A549 (cell line): ENCODE measurements at regions not wholly inside any gene's neighbourhood (a gene's known extent, or its start where the extent isn't known, plus 50 kb on each side); places are given as distances from the start of the nearest gene placed in this dataset.

ENCODE experiments used
- ATAC-seq, 2 experiments: fragments of 200-7000 bp in 1 of 2; fragments of >200 bp in 1 of 2; cut with Nextera tagmentation in 1 of 2; cut with Tn5 transposase in 1 of 2; 3 replicates each; pipeline versions ENCODE4 v1.8.0 to v1.9.1; 2018 to 2020; ENCODE audit warnings: mild to moderate bottlenecking in 1 of 2, moderate library complexity in 1 of 2
- CTCF ChIA-PET: fragments of 300-600 bp; sonication (Branson Sonifier 250); formaldehyde crosslinking; extraction: SDS; loops from one replicate; lab custom pipeline; 2021; ENCODE audit warnings: antibody characterized with exemption, inconsistent platforms; lab: Yijun Ruan, JAX
- POLR2A ChIA-PET: fragments of 350-600 bp; formaldehyde crosslinking; extraction: SDS; loops from one replicate; lab custom pipeline; 2021; ENCODE audit warnings: antibody characterized with exemption, inconsistent platforms; lab: Yijun Ruan, JAX
- DNase-seq, 2 experiments: peaks; one replicate each; pipeline versions ENCODE4 v3.0.0 to v3.0.0-alpha.2; 2011 to 2016; ENCODE audit warnings: low read depth in 1 of 2, low spot score in 1 of 2
- FAIRE-seq: peaks from 2 replicates; lab custom pipeline; 2011; peaks lifted over from hg19 to GRCh38; lab: Jason Lieb, UNC
- H3K27ac ChIP-seq, 2 experiments: fragments of >200 bp; sonication (Bioruptor Twin); formaldehyde crosslinking; 3 replicates each; pipeline ENCODE4 v1.5.1; 2016 to 2017
- H3K4me1 ChIP-seq: fragments of >200 bp; sonication (Bioruptor Twin); formaldehyde crosslinking; 3 replicates; pipeline ENCODE4 v1.6.1; 2016
- H3K4me2 ChIP-seq: fragments of >200 bp; sonication (Bioruptor Twin); formaldehyde crosslinking; 3 replicates; pipeline ENCODE4 v1.6.1; 2016
- H3K4me3 ChIP-seq: fragments of >200 bp; sonication (Bioruptor Twin); formaldehyde crosslinking; 3 replicates; pipeline ENCODE4 v1.5.1; 2016
- H3K9me3 ChIP-seq: fragments of >200 bp; sonication (Bioruptor Twin); formaldehyde crosslinking; 3 replicates; pipeline ENCODE4 v1.6.1; 2016
- BHLHE40 ChIP-seq: IDR thresholded peaks from 2 replicates; pipeline ENCODE4 v1.6.1; 2012; ENCODE audit warnings: low read depth, low read length, inconsistent platforms
- CBX8 ChIP-seq: fragments of 200-600 bp; sonication (generic); IDR thresholded peaks from 2 replicates; pipeline ENCODE4 v1.6.1; 2016
- CHD2 ChIP-seq: fragments of 150-350 bp; IDR thresholded peaks from 2 replicates; pipeline ENCODE4 v1.6.1; 2014; ENCODE audit warnings: low read length; ENCODE audit not compliant: partially characterized antibody
- EHMT2 ChIP-seq: fragments of 200-600 bp; sonication (generic); IDR thresholded peaks from 2 replicates; pipeline ENCODE4 v1.6.1; 2016; ENCODE audit warnings: antibody characterized with exemption, low read depth, mild to moderate bottlenecking, moderate library complexity
- ESRRA ChIP-seq: fragments of 150-350 bp; IDR thresholded peaks from 2 replicates; pipeline ENCODE4 v1.6.1; 2014; ENCODE audit warnings: mild to moderate bottlenecking, low read length, borderline replicate concordance
- FOSB ChIP-seq: fragments of 250-450 bp; sonication (Bioruptor Pico); IDR thresholded peaks from 2 replicates; pipeline ENCODE4 v1.5.0; 2020; ENCODE audit warnings: mild to moderate bottlenecking, moderate library complexity
- FOSL2 ChIP-seq, 2 experiments: fragments of 450-650 bp in 1 of 2; fragments of >200 bp in 1 of 2; sonication (Bioruptor Twin) in 1 of 2; formaldehyde crosslinking; IDR thresholded peaks; 2 replicates each; pipeline versions ENCODE4 v1.5.0 to v1.6.1; 2016 to 2020; ENCODE audit warnings: mild to moderate bottlenecking in 1 of 2, moderate library complexity in 1 of 2
- FOXS1 ChIP-seq: fragments of 250-450 bp; sonication (Bioruptor Pico); IDR thresholded peaks from 2 replicates; pipeline ENCODE4 v1.5.0; 2020; ENCODE audit warnings: mild to moderate bottlenecking, moderate library complexity
- HEYL ChIP-seq: fragments of 250-450 bp; sonication (Bioruptor Pico); IDR thresholded peaks from 2 replicates; pipeline ENCODE4 v1.8.0; 2021; ENCODE audit warnings: mild to moderate bottlenecking, moderate library complexity
- HOXA7 ChIP-seq: fragments of 250-450 bp; sonication (Bioruptor Pico); IDR thresholded peaks from 2 replicates; pipeline ENCODE4 v1.5.0; 2020; ENCODE audit warnings: mild to moderate bottlenecking, moderate library complexity
- JUNB ChIP-seq: fragments of >200 bp; sonication (Bioruptor Twin); formaldehyde crosslinking; IDR thresholded peaks from 2 replicates; pipeline ENCODE4 v1.6.1; 2016
- KDM5A ChIP-seq: fragments of 200-600 bp; sonication (generic); IDR thresholded peaks from 2 replicates; pipeline ENCODE4 v1.6.1; 2016; ENCODE audit warnings: antibody characterized with exemption, mild to moderate bottlenecking
- MAFK ChIP-seq: fragments of 450-650 bp; IDR thresholded peaks from 2 replicates; pipeline ENCODE4 v1.6.1; 2014; ENCODE audit not compliant: partially characterized antibody
- NFE2L2 ChIP-seq: fragments of 150-350 bp; conservative IDR thresholded peaks from 2 replicates; pipeline ENCODE4 v1.6.1; 2014; ENCODE audit warnings: low read length
- NPAS2 ChIP-seq: fragments of 250-450 bp; sonication (Bioruptor Pico); IDR thresholded peaks from 2 replicates; pipeline ENCODE4 v1.8.0; 2022; ENCODE audit warnings: mild to moderate bottlenecking, moderate library complexity, borderline replicate concordance
- NR3C1 ChIP-seq: fragments of >200 bp; sonication (Bioruptor Twin); formaldehyde crosslinking; IDR thresholded peaks from 3 replicates; pipeline ENCODE4 v1.6.1; 2017
- PHF8 ChIP-seq: fragments of 200-600 bp; sonication (generic); IDR thresholded peaks from 2 replicates; pipeline ENCODE4 v1.6.1; 2016; ENCODE audit warnings: low read depth, mild to moderate bottlenecking, antibody characterized with exemption, moderate library complexity, borderline replicate concordance
- RAD21 ChIP-seq, 2 experiments: fragments of >200 bp in 1 of 2; sonication (Bioruptor Twin) in 1 of 2; formaldehyde crosslinking in 1 of 2; IDR thresholded peaks in 1 of 2; conservative IDR thresholded peaks in 1 of 2; 2 replicates in 1 of 2; 3 replicates in 1 of 2; pipeline ENCODE4 v1.6.1; 2012 to 2018; ENCODE audit warnings: inconsistent platforms in 1 of 2
- RARB ChIP-seq: fragments of 250-450 bp; sonication (Bioruptor Pico); IDR thresholded peaks from 2 replicates; pipeline ENCODE4 v1.8.0; 2021; ENCODE audit warnings: mild to moderate bottlenecking, moderate library complexity
- SMC3 ChIP-seq: fragments of >200 bp; sonication (Bioruptor Twin); formaldehyde crosslinking; IDR thresholded peaks from 3 replicates; pipeline ENCODE4 v1.6.1; 2018; ENCODE audit warnings: inconsistent platforms
- SREBF2 ChIP-seq: fragments of 450-650 bp; IDR thresholded peaks from 2 replicates; pipeline ENCODE4 v1.6.1; 2014; ENCODE audit warnings: mild to moderate bottlenecking, moderate library complexity
- TP53 ChIP-seq: fragments of 250-450 bp; sonication (Bioruptor Pico); IDR thresholded peaks from 2 replicates; pipeline ENCODE4 v1.5.0; 2021; ENCODE audit warnings: mild to moderate bottlenecking, moderate library complexity
- ZFP36 ChIP-seq: fragments of 450-650 bp; IDR thresholded peaks from 2 replicates; pipeline ENCODE4 v1.6.1; 2014; ENCODE audit warnings: borderline replicate concordance; ENCODE audit not compliant: partially characterized antibody
- ZSCAN20 ChIP-seq: fragments of 250-450 bp; sonication (Bioruptor Pico); IDR thresholded peaks from 2 replicates; pipeline ENCODE4 v1.8.0; 2022; ENCODE audit warnings: mild to moderate bottlenecking, moderate library complexity
- WGBS: methylation state at CpG from one replicate; pipeline ENCODE4 v1.1.6; 2017; ENCODE audit errors: missing lambda C conversion rate; 5-methylcytosine and 5-hydroxymethylcytosine counted together
- TF ChIP-seq, protein P1 (sequence below): fragments of >200 bp; sonication (Bioruptor Twin); formaldehyde crosslinking; IDR thresholded peaks from 3 replicates; pipeline ENCODE4 v1.6.1; 2016
- TF ChIP-seq, protein P2 (sequence below): fragments of 150-350 bp; IDR thresholded peaks from 2 replicates; pipeline ENCODE4 v1.6.1; 2014; ENCODE audit warnings: low read depth, mild to moderate bottlenecking, low read length
- TF ChIP-seq, protein P3 (sequence below): fragments of >200 bp; sonication (Bioruptor Twin); formaldehyde crosslinking; IDR thresholded peaks from 2 replicates; pipeline ENCODE4 v1.6.1; 2016
- TF ChIP-seq, protein P4 (sequence below): IDR thresholded peaks from 2 replicates; pipeline ENCODE4 v1.6.1; 2012

DNA sequence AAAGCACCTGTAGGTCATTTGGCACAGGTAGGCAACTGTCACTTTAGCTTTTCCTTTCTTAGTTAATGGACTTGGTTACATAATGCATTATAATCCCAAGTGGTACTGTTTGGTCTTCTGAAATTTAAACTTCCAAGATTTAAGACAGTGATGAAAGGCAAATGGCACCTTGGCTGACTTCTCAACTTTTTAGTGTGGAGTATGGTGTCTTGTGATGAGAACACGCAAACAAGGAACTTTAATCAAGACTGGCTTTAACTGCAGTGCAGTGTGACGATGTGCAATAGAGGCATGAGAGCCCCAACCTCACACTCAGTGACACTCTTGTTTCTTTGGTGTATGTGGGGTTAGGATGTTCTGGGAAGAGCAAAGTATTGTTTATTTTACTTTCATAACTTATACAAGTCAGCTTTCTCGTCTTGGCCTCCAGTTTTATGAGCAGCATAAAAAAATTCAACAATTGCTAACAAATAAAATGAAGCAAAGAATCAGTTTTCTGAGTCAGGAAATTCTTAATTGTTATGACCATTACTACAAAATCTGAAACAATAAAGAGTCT lies 171.9 kb downstream of the MAD2L1 start:
- H3K4me1 ChIP-seq = no peaks in the 10 kb centered on the region
- H3K4me3 ChIP-seq = no peak overlapping the region
- DNase-seq (no peak), FAIRE-seq (no peak), ATAC-seq (no peak)
- POLR2A ChIA-PET = no interaction called here
- WGBS = 56% methylated on average over 3 of the region's 3 CpGs
- no peak overlapping the region for H3K4me2 ChIP-seq
- H3K9me3 ChIP-seq = no peaks in the 10 kb centered on the region
- no peak overlapping the region for H3K27ac ChIP-seq
- CTCF ChIA-PET = no interaction called here
- no peak for TF ChIP-seq FOXS1 (CRISPR knock-in tag)
- no peak for TF ChIP-seq CHD2
- TF ChIP-seq NPAS2 (CRISPR knock-in tag) = no peak
- TF ChIP-seq, protein P1, sequence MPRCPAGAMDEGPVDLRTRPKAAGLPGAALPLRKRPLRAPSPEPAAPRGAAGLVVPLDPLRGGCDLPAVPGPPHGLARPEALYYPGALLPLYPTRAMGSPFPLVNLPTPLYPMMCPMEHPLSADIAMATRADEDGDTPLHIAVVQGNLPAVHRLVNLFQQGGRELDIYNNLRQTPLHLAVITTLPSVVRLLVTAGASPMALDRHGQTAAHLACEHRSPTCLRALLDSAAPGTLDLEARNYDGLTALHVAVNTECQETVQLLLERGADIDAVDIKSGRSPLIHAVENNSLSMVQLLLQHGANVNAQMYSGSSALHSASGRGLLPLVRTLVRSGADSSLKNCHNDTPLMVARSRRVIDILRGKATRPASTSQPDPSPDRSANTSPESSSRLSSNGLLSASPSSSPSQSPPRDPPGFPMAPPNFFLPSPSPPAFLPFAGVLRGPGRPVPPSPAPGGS = no peak
- TF ChIP-seq MAFK = no peak
- TF ChIP-seq SREBF2 = no peak

DNA sequence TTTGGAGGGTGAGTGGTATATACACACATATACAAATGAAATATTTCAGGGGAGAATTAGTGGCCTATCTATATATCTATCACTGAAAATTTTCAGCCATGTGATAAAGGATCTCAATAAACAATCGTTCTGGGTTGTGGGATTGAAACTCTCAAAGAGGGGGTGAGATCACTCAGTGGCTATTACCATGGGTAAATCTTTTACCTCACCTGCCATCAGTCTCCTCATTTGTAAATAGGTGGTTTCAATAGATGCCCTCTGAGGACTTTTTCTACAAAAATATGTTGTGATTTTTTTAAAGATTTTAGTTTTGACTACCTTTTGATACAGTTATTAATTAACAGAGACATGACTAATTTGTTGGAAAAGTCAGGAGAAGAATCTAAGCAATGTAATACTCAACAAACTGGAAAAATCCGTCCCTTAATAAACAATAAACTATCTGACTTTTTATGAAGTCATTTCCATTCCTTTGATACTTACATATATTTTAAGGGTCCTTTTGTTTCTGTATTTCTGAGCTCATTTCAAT lies 192.8 kb downstream of the MAD2L1 start:
- WGBS = 4% methylated on average over 2 of the region's 2 CpGs
- Histone ChIP-seq H3K9me3 (no peaks in the 10 kb centered on the region), H3K4me3 (no peak overlapping the region), H3K27ac (no peak overlapping the region)
- POLR2A ChIA-PET = no interaction called here
- TF ChIP-seq ESRRA (no peak), RARB (CRISPR knock-in tag) (no peak), MAFK (no peak), PHF8 (no peak), CBX8 (no peak), SMC3 (no peak), JUNB (no peak)
- TF ChIP-seq, protein P1 = no peak
- TF ChIP-seq, all 56 proteins: peak for 0
- no peaks in the 10 kb centered on the region for H3K4me1 ChIP-seq
- FAIRE-seq (no peak), DNase-seq (no peak), ATAC-seq (no peak)
- CTCF ChIA-PET = no interaction called here
- no peak overlapping the region for H3K4me2 ChIP-seq

DNA sequence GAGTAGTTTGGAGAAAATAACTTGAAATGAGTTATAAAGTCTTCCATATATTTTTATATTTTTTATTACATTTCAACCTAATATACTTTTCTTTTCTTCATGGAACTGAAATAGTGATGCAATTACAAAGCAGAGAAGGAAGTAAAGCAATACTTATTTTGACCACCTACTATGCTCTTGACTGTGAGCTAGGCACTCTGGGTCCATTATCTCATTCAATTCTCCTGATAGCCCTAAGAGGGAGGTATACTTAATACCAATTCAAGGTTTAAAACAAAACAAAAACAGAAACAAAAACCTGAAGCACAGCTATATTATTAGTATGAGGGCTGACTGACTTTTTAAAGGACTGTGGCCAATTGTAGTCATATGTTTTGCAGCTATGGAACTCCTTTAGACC lies 193.5 kb downstream of the MAD2L1 start:
- FAIRE-seq (no peak), DNase-seq (no peak), ATAC-seq (no peak)
- H3K4me2 ChIP-seq = no peak overlapping the region
- ChIA-PET POLR2A (no interaction called here), CTCF (interaction anchor here (1.2 kb wide), 1 partner anchor 245 kb away, joined by 4 read pairs; the partner anchor contains the start of gene PDE5A)
- H3K4me1 ChIP-seq = no peaks in the 10 kb centered on the region
- H3K4me3 ChIP-seq = no peak overlapping the region
- H3K27ac ChIP-seq = no peak overlapping the region
- H3K9me3 ChIP-seq = no peaks in the 10 kb centered on the region
- TF ChIP-seq RAD21 (conservative IDR thresholded peaks at IDR 0.05 in 1 of 2, IDR thresholded peaks at IDR 0.05 in 1 of 2) (no peak), KDM5A (no peak), EHMT2 (no peak), FOSB (CRISPR knock-in tag) (no peak), FOXS1 (CRISPR knock-in tag) (no peak), HOXA7 (CRISPR knock-in tag) (no peak), FOSL2 (IDR thresholded peaks at IDR 0.05) (no peak), FOSL2 (CRISPR knock-in tag; IDR thresholded peaks at IDR 0.05) (no peak), CBX8 (no peak), CHD2 (no peak), BHLHE40 (no peak), HEYL (CRISPR knock-in tag) (no peak), NR3C1 (no peak), ZFP36 (no peak), ZSCAN20 (no peak), NFE2L2 (no peak), TP53 (no peak)
- TF ChIP-seq, protein P2, sequence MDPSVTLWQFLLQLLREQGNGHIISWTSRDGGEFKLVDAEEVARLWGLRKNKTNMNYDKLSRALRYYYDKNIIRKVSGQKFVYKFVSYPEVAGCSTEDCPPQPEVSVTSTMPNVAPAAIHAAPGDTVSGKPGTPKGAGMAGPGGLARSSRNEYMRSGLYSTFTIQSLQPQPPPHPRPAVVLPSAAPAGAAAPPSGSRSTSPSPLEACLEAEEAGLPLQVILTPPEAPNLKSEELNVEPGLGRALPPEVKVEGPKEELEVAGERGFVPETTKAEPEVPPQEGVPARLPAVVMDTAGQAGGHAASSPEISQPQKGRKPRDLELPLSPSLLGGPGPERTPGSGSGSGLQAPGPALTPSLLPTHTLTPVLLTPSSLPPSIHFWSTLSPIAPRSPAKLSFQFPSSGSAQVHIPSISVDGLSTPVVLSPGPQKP = no peak
- TF ChIP-seq, protein P3, sequence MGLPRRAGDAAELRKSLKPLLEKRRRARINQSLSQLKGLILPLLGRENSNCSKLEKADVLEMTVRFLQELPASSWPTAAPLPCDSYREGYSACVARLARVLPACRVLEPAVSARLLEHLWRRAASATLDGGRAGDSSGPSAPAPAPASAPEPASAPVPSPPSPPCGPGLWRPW = no peak
- TF ChIP-seq, protein P4, sequence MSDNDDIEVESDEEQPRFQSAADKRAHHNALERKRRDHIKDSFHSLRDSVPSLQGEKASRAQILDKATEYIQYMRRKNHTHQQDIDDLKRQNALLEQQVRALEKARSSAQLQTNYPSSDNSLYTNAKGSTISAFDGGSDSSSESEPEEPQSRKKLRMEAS = no peak
